PC-3 (cell line): ENCODE measurements at regions not wholly inside any gene's neighbourhood (a gene's known extent, or its start where the extent isn't known, plus 50 kb on each side); places are given as distances from the start of the nearest gene placed in this dataset.

Source experiments
- ATAC-seq: fragments of 200-7000 bp; cut with Tn5 transposase; 2 replicates; pipeline ENCODE4 v1.9.1; 2020; ENCODE audit warnings: mild to moderate bottlenecking, moderate library complexity
- BruUV-seq: library from RNA; stranded (reverse); fragments of 400-500 nt; replicated peaks from 2 replicates; lab custom pipeline; 2021; lab: Mats Ljungman, UMichigan
- CTCF ChIA-PET: fragments of 300-600 bp; sonication (Branson Sonifier 250); formaldehyde crosslinking; loops from one replicate; lab custom pipeline; 2022; ENCODE audit warnings: antibody characterized with exemption; lab: Charles Lee
- POLR2A ChIA-PET: fragments of 300-600 bp; sonication (Branson Sonifier 250); formaldehyde crosslinking; loops from one replicate; lab custom pipeline; 2022; ENCODE audit warnings: antibody characterized with exemption; ENCODE audit not compliant: unreplicated experiment; lab: Charles Lee
- DNase-seq: peaks from one replicate; pipeline ENCODE4 v3.0.0-alpha.2; 2015
- H2AFZ ChIP-seq: fragments of 300-600 bp; sonication (generic); 2 replicates; pipeline ENCODE4 v1.6.0; 2016; ENCODE audit warnings: antibody characterized with exemption, low read length
- H3F3A ChIP-seq: fragments of 300-600 bp; sonication (generic); one replicate; pipeline ENCODE4 v1.6.0; 2017; ENCODE audit warnings: antibody characterized with exemption, low read length, control low read depth, mild to moderate bottlenecking; ENCODE audit not compliant: unreplicated experiment
- H3K27ac ChIP-seq: fragments of 300-600 bp; sonication (generic); 2 replicates; pipeline ENCODE4 v1.5.1; 2016; ENCODE audit warnings: mild to moderate bottlenecking, low read length
- H3K27me3 ChIP-seq: fragments of 300-600 bp; sonication (generic); 2 replicates; pipeline ENCODE4 v1.6.1; 2016; ENCODE audit warnings: low read length, mixed read lengths
- H3K36me3 ChIP-seq: fragments of 300-600 bp; sonication (generic); 2 replicates; pipeline ENCODE4 v1.6.1; 2016; ENCODE audit warnings: low read depth, mixed run types, low read length, mixed read lengths
- H3K4me1 ChIP-seq: fragments of 300-600 bp; sonication (generic); 2 replicates; pipeline ENCODE4 v1.5.1; 2016; ENCODE audit warnings: low read length; ENCODE audit not compliant: insufficient read depth
- H3K4me2 ChIP-seq: fragments of 300-600 bp; sonication (generic); 2 replicates; pipeline ENCODE4 v1.6.0; 2016; ENCODE audit warnings: low read length
- H3K4me3 ChIP-seq: fragments of 300-600 bp; sonication (generic); 2 replicates; pipeline ENCODE4 v1.5.1; 2016; ENCODE audit warnings: mild to moderate bottlenecking, low read length, mixed read lengths
- H3K79me2 ChIP-seq: fragments of 300-600 bp; sonication (generic); 2 replicates; pipeline ENCODE4 v1.6.1; 2017; ENCODE audit warnings: low read length, mixed read lengths
- H3K9ac ChIP-seq: fragments of 300-600 bp; sonication (generic); 2 replicates; pipeline ENCODE4 v1.6.0; 2016; ENCODE audit warnings: mild to moderate bottlenecking, low read length
- H3K9me2 ChIP-seq: fragments of 300-600 bp; sonication (generic); replicated peaks from 2 replicates; pipeline ENCODE4 v1.6.1; 2016; ENCODE audit warnings: mixed run types, low read length, mixed read lengths
- H3K9me3 ChIP-seq: fragments of 300-600 bp; sonication (generic); 2 replicates; pipeline ENCODE4 v1.6.1; 2016; ENCODE audit warnings: low read length, mixed read lengths
- H4K20me1 ChIP-seq: fragments of 300-600 bp; sonication (generic); 2 replicates; pipeline ENCODE4 v1.6.1; 2016; ENCODE audit warnings: low read length, mixed read lengths
- CTCF ChIP-seq: fragments of 300-600 bp; sonication (generic); conservative IDR thresholded peaks from 2 replicates; pipeline ENCODE4 v1.5.1; 2017; ENCODE audit warnings: antibody characterized with exemption, low read depth, mild to moderate bottlenecking, low read length
- EZH2 ChIP-seq: fragments of 300-600 bp; sonication (generic); IDR thresholded peaks from one replicate; pipeline ENCODE4 v1.6.1; 2017; ENCODE audit warnings: antibody characterized with exemption, mild to moderate bottlenecking, low read length; ENCODE audit not compliant: unreplicated experiment
- EZH2phosphoT487 ChIP-seq: fragments of 300-600 bp; sonication (generic); IDR thresholded peaks from 2 replicates; pipeline ENCODE4 v1.6.1; 2018; ENCODE audit warnings: mild to moderate bottlenecking, antibody characterized with exemption, low read length, borderline replicate concordance
- intact Hi-C: fragments of 100-400 bp; cut with micrococcal nuclease; formaldehyde crosslinking; loops from 2 replicates; pipeline ENCODE4 v1.9.0; 2023

GRCh38 chr6:140932909-140933308, 1199.8 kb upstream of the GJE1 start:
- no peaks in the 10 kb centered on the region for H3F3A ChIP-seq
- H3K79me2 ChIP-seq = no peaks in the 10 kb centered on the region
- intact Hi-C loops = no loop called here
- H3K9me2 ChIP-seq = no peaks in the 10 kb centered on the region
- TF ChIP-seq EZH2 (no peak), EZH2phosphoT487 (no peak), CTCF (no peak)
- no peak overlapping the region for H3K4me3 ChIP-seq
- no peaks in the 10 kb centered on the region for H3K9me3 ChIP-seq
- BruUV-seq = no TSS peak
- H3K27ac ChIP-seq = no peak overlapping the region
- ChIA-PET CTCF (no interaction called here), POLR2A (no interaction called here)
- H3K9ac ChIP-seq = no peak overlapping the region
- no peaks in the 10 kb centered on the region for H3K36me3 ChIP-seq
- DNase-seq (no peak), ATAC-seq (no peak)
- no peak overlapping the region for H2AFZ ChIP-seq
- no peak overlapping the region for H3K4me2 ChIP-seq
- H3K27me3 ChIP-seq = no peaks in the 10 kb centered on the region
- no peaks in the 10 kb centered on the region for H4K20me1 ChIP-seq
- H3K4me1 ChIP-seq = no peaks in the 10 kb centered on the region

- no TSS peak for BruUV-seq
- Histone ChIP-seq H3K79me2 (no peaks in the 10 kb centered on the region), H3K27me3 (no peaks in the 10 kb centered on the region), H3K9me3 (no peaks in the 10 kb centered on the region), H2AFZ (no peak overlapping the region), H3K27ac (no peak overlapping the region), H3K4me1 (no peaks in the 10 kb centered on the region), H3K4me3 (no peak overlapping the region), H4K20me1 (no peaks in the 10 kb centered on the region), H3F3A (no peaks in the 10 kb centered on the region), H3K36me3 (no peaks in the 10 kb centered on the region), H3K9ac (no peak overlapping the region), H3K9me2 (no peaks in the 10 kb centered on the region), H3K4me2 (no peak overlapping the region)
- intact Hi-C loops = no loop called here
- ChIA-PET POLR2A (no interaction called here), CTCF (no interaction called here)
- DNase-seq (no peak), ATAC-seq (no peak)
- TF ChIP-seq CTCF = no peak
- TF ChIP-seq EZH2 = no peak
Observed at GRCh38 chr6:140931581-140931980, 1201.1 kb upstream of the GJE1 start.

GRCh38 chr6:140929121-140929520, 1203.6 kb upstream of the GJE1 start:
- Histone ChIP-seq H3K9me3 (no peaks in the 10 kb centered on the region), H3K9me2 (no peaks in the 10 kb centered on the region), H3K27ac (no peak overlapping the region), H3K79me2 (no peaks in the 10 kb centered on the region), H3K4me2 (no peak overlapping the region), H3K4me1 (no peaks in the 10 kb centered on the region), H3K9ac (no peak overlapping the region), H3F3A (no peaks in the 10 kb centered on the region), H3K27me3 (no peaks in the 10 kb centered on the region), H3K4me3 (no peak overlapping the region), H4K20me1 (no peaks in the 10 kb centered on the region), H3K36me3 (no peaks in the 10 kb centered on the region), H2AFZ (no peak overlapping the region)
- DNase-seq (no peak), ATAC-seq (no peak)
- TF ChIP-seq EZH2 (no peak), CTCF (no peak), EZH2phosphoT487 (no peak)
- BruUV-seq = no TSS peak
- CTCF ChIA-PET = no interaction called here
- POLR2A ChIA-PET = no interaction called here
- intact Hi-C loops = loop anchor here (10.0 kb wide), 1 partner anchor 874 kb away; no protein-coding TSS in a partner anchor
